ENCODE measurements at regions not wholly inside any gene's neighbourhood (a gene's known extent, or its start where the extent isn't known, plus 50 kb on each side); places are given as distances from the start of the nearest gene placed in this dataset.

DNA sequence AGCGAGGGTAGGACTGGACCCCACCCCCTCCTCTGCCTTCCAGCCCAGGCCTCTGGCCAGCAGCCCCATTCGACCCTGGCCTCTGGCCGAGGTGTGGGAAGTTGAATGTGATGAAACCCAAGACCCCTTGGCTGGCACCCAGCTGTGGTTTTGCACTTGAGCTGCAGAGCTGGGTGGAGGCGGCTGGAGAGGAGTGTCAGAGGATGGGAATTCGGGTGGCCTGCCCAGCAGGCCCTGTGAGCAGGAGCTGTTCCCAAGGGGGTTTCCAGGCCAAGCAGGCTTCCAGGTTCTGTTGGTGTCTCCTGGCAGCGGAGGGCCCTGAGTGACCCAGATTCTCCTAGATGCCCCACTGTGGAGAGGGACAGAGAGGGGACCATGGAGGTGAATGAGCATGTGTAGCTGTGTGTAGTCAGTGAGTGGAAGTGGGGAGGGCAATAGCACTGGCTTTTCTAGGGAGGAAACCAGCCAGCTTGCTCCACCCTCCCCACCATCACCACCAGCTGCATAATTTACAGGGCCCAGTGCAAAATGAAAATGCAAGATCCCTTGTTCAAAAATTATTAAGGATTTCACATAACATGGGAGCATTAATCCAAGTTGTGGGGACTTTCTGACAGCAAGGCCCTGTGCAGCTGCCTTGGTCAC is 172.2 kb upstream of the HAAO start:
- Histone ChIP-seq H2AFZ (ENCODE audit: low read length) (peak overlapping the region; percentile 31; the same call in 1 of the 2 replicates), H3K79me2 (ENCODE audit: insufficient read depth, low read length) (no peaks in the 10 kb centered on the region), H3K4me2 (ENCODE audit: low read depth, low read length, poor library complexity, severe bottlenecking) (peak overlapping the region; percentile 5), H3K27me3 (ENCODE audit: insufficient read depth, low read length, poor library complexity, severe bottlenecking) (no peaks in the 10 kb centered on the region), H3F3A (ENCODE audit: low read depth) (no peaks in the 10 kb centered on the region), H3K9ac (ENCODE audit: low read depth, low read length, poor library complexity, severe bottlenecking) (peak overlapping the region; percentile 53), H4K20me1 (ENCODE audit: insufficient read depth, low read length, poor library complexity, severe bottlenecking) (no peaks in the 10 kb centered on the region), H3K9me3 (ENCODE audit: insufficient read depth, low read depth, low read length) (no peaks in the 10 kb centered on the region), H3K9me2 (replicated peaks; ENCODE audit: low read depth, low read length) (no peaks in the 10 kb centered on the region), H3K4me3 (ENCODE audit: low read length, poor library complexity, severe bottlenecking) (no peak overlapping the region), H3K36me3 (ENCODE audit: insufficient read depth, low read length) (no peaks in the 10 kb centered on the region), H3K4me1 (ENCODE audit: insufficient read depth, low read length, poor library complexity, severe bottlenecking) (peaks cover 67% of the 10 kb centered on the region)
- TF ChIP-seq, protein P1, sequence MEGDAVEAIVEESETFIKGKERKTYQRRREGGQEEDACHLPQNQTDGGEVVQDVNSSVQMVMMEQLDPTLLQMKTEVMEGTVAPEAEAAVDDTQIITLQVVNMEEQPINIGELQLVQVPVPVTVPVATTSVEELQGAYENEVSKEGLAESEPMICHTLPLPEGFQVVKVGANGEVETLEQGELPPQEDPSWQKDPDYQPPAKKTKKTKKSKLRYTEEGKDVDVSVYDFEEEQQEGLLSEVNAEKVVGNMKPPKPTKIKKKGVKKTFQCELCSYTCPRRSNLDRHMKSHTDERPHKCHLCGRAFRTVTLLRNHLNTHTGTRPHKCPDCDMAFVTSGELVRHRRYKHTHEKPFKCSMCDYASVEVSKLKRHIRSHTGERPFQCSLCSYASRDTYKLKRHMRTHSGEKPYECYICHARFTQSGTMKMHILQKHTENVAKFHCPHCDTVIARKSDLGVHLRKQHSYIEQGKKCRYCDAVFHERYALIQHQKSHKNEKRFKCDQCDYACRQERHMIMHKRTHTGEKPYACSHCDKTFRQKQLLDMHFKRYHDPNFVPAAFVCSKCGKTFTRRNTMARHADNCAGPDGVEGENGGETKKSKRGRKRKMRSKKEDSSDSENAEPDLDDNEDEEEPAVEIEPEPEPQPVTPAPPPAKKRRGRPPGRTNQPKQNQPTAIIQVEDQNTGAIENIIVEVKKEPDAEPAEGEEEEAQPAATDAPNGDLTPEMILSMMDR (conservative IDR thresholded peaks at IDR 0.05; ENCODE audit: low read length), result no peak
- TF ChIP-seq EZH2phosphoT487 (IDR thresholded peaks at IDR 0.05; ENCODE audit: borderline replicate concordance), result no peak

DNA sequence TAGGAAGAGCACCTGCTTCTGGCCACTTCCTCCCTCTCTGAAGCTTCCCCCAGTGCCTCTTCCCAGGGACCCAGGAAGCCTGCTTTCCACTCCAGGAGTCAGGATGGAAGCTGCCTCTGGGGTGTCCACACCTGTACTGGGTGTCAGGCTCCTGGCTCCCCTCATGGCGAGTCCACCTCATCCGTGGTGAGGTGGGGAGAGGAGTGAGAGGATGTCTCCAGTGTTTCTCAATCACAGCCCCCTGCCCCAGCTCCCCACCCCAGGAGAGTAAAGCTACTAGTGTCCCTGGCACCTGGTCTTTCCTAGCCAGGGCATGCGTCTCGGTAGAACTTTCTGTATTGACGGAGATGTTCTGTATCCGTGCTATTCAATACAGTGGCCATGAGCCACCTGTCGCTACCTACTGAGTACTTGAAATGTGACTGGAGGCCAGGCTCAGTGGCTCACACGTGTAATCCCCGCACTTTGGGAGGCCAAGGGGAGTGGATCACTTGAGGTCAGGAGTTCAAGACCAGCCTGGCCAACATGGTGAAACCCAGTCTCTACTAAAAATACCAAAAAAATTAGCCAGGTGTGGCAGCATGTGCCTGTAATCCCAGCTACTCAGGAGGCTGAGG is 171.2 kb upstream of the HAAO start:
- peak overlapping the region; percentile 76 for H3K9ac ChIP-seq (ENCODE audit: low read depth, low read length, poor library complexity, severe bottlenecking)
- H3K79me2 ChIP-seq (ENCODE audit: insufficient read depth, low read length), result no peaks in the 10 kb centered on the region
- H3K36me3 ChIP-seq (ENCODE audit: insufficient read depth, low read length), result no peaks in the 10 kb centered on the region
- no peaks in the 10 kb centered on the region for H4K20me1 ChIP-seq (ENCODE audit: insufficient read depth, low read length, poor library complexity, severe bottlenecking)
- no peaks in the 10 kb centered on the region for H3F3A ChIP-seq (ENCODE audit: low read depth)
- no peaks in the 10 kb centered on the region for H3K9me3 ChIP-seq (ENCODE audit: insufficient read depth, low read depth, low read length)
- no peak overlapping the region for H3K4me3 ChIP-seq (ENCODE audit: low read length, poor library complexity, severe bottlenecking)
- H3K4me1 ChIP-seq (ENCODE audit: insufficient read depth, low read length, poor library complexity, severe bottlenecking), result peaks cover 74% of the 10 kb centered on the region
- H3K9me2 ChIP-seq (replicated peaks; ENCODE audit: low read depth, low read length), result no peaks in the 10 kb centered on the region
- H3K27me3 ChIP-seq (ENCODE audit: insufficient read depth, low read length, poor library complexity, severe bottlenecking), result no peaks in the 10 kb centered on the region
- no peak overlapping the region for H3K4me2 ChIP-seq (ENCODE audit: low read depth, low read length, poor library complexity, severe bottlenecking)
- no peak overlapping the region for H2AFZ ChIP-seq (ENCODE audit: low read length)
- TF ChIP-seq, protein P1 (conservative IDR thresholded peaks at IDR 0.05; ENCODE audit: low read length), result no peak
- no peak for TF ChIP-seq EZH2phosphoT487 (IDR thresholded peaks at IDR 0.05; ENCODE audit: borderline replicate concordance)

DNA sequence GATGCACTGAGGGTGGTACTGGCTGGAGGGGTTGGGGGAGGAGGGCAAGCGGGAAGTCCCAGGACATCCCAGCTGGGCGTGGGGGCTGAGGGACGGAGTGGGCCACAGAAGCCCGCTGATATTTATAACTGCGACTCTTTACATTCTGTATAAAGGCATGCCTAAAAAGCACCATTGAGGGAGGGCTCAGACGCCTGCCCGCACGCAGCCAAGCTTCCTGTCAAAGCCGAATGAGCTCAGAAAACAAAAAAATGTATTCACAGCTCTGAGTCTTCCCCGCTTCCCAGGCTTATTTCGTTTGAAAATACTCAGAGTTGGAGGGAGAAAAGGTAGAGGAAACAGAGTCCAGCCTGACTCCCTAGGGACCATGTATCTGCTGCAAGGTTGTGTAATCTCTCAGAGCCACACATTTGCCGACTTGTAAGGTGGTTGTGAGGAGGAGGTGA is 170.1 kb upstream of the HAAO start:
- H4K20me1 ChIP-seq (ENCODE audit: insufficient read depth, low read length, poor library complexity, severe bottlenecking), result no peaks in the 10 kb centered on the region
- peaks cover 76% of the 10 kb centered on the region for H3K4me1 ChIP-seq (ENCODE audit: insufficient read depth, low read length, poor library complexity, severe bottlenecking)
- TF ChIP-seq, protein P1 (conservative IDR thresholded peaks at IDR 0.05; ENCODE audit: low read length), result no peak
- no peak for TF ChIP-seq EZH2phosphoT487 (IDR thresholded peaks at IDR 0.05; ENCODE audit: borderline replicate concordance)
- no peaks in the 10 kb centered on the region for H3K9me3 ChIP-seq (ENCODE audit: insufficient read depth, low read depth, low read length)
- H3K27me3 ChIP-seq (ENCODE audit: insufficient read depth, low read length, poor library complexity, severe bottlenecking), result no peaks in the 10 kb centered on the region
- H3K9me2 ChIP-seq (replicated peaks; ENCODE audit: low read depth, low read length), result no peaks in the 10 kb centered on the region
- no peak overlapping the region for H3K4me3 ChIP-seq (ENCODE audit: low read length, poor library complexity, severe bottlenecking)
- H3F3A ChIP-seq (ENCODE audit: low read depth), result no peaks in the 10 kb centered on the region
- H2AFZ ChIP-seq (ENCODE audit: low read length), result no peak overlapping the region
- H3K79me2 ChIP-seq (ENCODE audit: insufficient read depth, low read length), result no peaks in the 10 kb centered on the region
- H3K9ac ChIP-seq (ENCODE audit: low read depth, low read length, poor library complexity, severe bottlenecking), result peak overlapping the region; percentile 76
- peak overlapping the region; percentile 47 for H3K4me2 ChIP-seq (ENCODE audit: low read depth, low read length, poor library complexity, severe bottlenecking)
- H3K36me3 ChIP-seq (ENCODE audit: insufficient read depth, low read length), result no peaks in the 10 kb centered on the region

Data from Loucy (cell line).